ENCODE measurements at regions not wholly inside any gene's neighbourhood (a gene's known extent, or its start where the extent isn't known, plus 50 kb on each side); places are given as distances from the start of the nearest gene placed in this dataset.

DNA sequence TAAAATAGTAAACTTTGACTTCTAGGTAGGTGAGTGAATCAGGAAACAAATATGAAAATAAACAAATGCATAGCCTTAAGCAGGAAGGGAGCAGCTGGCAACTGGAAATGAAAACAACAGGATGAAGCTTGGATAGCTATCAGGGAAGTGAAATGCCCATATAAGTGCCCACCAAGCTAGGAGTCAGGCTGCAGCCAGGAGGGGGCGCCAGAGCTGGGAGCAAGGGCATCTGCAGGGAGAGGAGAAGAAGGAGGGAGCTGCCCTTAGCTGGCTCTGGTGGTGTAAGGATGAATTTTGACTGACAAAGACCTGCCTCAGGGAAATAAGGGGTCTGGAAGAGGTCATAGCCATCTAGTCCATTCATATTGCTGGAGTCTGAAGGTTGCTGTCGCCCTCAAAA, 298.3 kb downstream of the TDRD15 start:
- H3K4me1 ChIP-seq (ENCODE audit: control insufficient read depth, insufficient read depth, low read length), result no peaks in the 10 kb centered on the region
- H3K36me3 ChIP-seq (ENCODE audit: control insufficient read depth, insufficient read depth, low read length, severe bottlenecking), result no peaks in the 10 kb centered on the region
- no peaks in the 10 kb centered on the region for H3K9me3 ChIP-seq (ENCODE audit: control insufficient read depth, low read length)
- no peak overlapping the region for H3K9ac ChIP-seq (ENCODE audit: low read length)
- no peak for DNase-seq (ENCODE audit: low read depth)
- H3K27me3 ChIP-seq (replicated peaks; ENCODE audit: control insufficient read depth, insufficient read depth, low read length), result no peaks in the 10 kb centered on the region
- no peak overlapping the region for H3K4me3 ChIP-seq (ENCODE audit: low read length)

GRCh38 chr2:21422724-21423522, 299.2 kb downstream of the TDRD15 start:
- Histone ChIP-seq H3K9me3 (ENCODE audit: control insufficient read depth, low read length) (no peaks in the 10 kb centered on the region), H3K27me3 (replicated peaks; ENCODE audit: control insufficient read depth, insufficient read depth, low read length) (no peaks in the 10 kb centered on the region), H3K36me3 (ENCODE audit: control insufficient read depth, insufficient read depth, low read length, severe bottlenecking) (no peaks in the 10 kb centered on the region), H3K4me3 (ENCODE audit: low read length) (no peak overlapping the region), H3K9ac (ENCODE audit: low read length) (no peak overlapping the region), H3K4me1 (ENCODE audit: control insufficient read depth, insufficient read depth, low read length) (no peaks in the 10 kb centered on the region)
- DNase-seq (ENCODE audit: low read depth), result no peak

- Histone ChIP-seq H3K9me3 (ENCODE audit: control insufficient read depth, low read length) (no peaks in the 10 kb centered on the region), H3K4me1 (ENCODE audit: control insufficient read depth, insufficient read depth, low read length) (no peaks in the 10 kb centered on the region), H3K9ac (ENCODE audit: low read length) (no peak overlapping the region), H3K36me3 (ENCODE audit: control insufficient read depth, insufficient read depth, low read length, severe bottlenecking) (no peaks in the 10 kb centered on the region), H3K4me3 (ENCODE audit: low read length) (no peak overlapping the region), H3K27me3 (replicated peaks; ENCODE audit: control insufficient read depth, insufficient read depth, low read length) (no peaks in the 10 kb centered on the region)
- no peak for DNase-seq (ENCODE audit: low read depth)
These were observed 300.1 kb downstream of the TDRD15 start for GRCh38 chr2:21423854-21424253.

- H3K27me3 ChIP-seq (replicated peaks; ENCODE audit: control insufficient read depth, insufficient read depth, low read length), result no peaks in the 10 kb centered on the region
- H3K9me3 ChIP-seq (ENCODE audit: control insufficient read depth, low read length), result no peaks in the 10 kb centered on the region
- no peaks in the 10 kb centered on the region for H3K4me1 ChIP-seq (ENCODE audit: control insufficient read depth, insufficient read depth, low read length)
- H3K4me3 ChIP-seq (ENCODE audit: low read length), result no peak overlapping the region
- H3K9ac ChIP-seq (ENCODE audit: low read length), result no peak overlapping the region
- H3K36me3 ChIP-seq (ENCODE audit: control insufficient read depth, insufficient read depth, low read length, severe bottlenecking), result no peaks in the 10 kb centered on the region
- DNase-seq (ENCODE audit: low read depth), result no peak
These were observed 300.6 kb downstream of the TDRD15 start for GRCh38 chr2:21424375-21424774.

DNA sequence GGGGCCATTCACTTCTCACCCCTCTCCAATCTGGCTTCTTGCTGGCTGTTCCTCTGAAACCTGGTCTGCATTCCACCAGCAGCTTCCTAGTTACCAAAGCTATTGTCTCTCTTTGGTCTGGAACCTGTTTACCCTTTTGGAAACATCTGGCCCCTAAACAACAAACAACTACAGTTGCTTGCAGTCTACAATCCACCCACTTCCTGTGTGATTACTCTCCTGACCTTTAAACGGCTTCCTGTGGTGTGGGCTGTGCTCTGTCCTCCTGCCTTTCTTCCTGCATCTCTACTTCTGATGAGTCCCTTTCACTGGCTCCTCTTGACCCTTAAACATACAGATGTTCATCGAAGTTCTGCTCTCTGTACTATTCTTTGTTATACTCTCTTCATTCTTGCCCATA, 303.8 kb downstream of the TDRD15 start:
- DNase-seq (ENCODE audit: low read depth), result no peak
- Histone ChIP-seq H3K4me3 (ENCODE audit: low read length) (no peak overlapping the region), H3K4me1 (ENCODE audit: control insufficient read depth, insufficient read depth, low read length) (no peaks in the 10 kb centered on the region), H3K9ac (ENCODE audit: low read length) (no peak overlapping the region), H3K36me3 (ENCODE audit: control insufficient read depth, insufficient read depth, low read length, severe bottlenecking) (no peaks in the 10 kb centered on the region), H3K9me3 (ENCODE audit: control insufficient read depth, low read length) (no peaks in the 10 kb centered on the region), H3K27me3 (replicated peaks; ENCODE audit: control insufficient read depth, insufficient read depth, low read length) (no peaks in the 10 kb centered on the region)

- H3K4me3 ChIP-seq (ENCODE audit: low read length), result no peak overlapping the region
- no peaks in the 10 kb centered on the region for H3K36me3 ChIP-seq (ENCODE audit: control insufficient read depth, insufficient read depth, low read length, severe bottlenecking)
- H3K4me1 ChIP-seq (ENCODE audit: control insufficient read depth, insufficient read depth, low read length), result no peaks in the 10 kb centered on the region
- H3K9ac ChIP-seq (ENCODE audit: low read length), result no peak overlapping the region
- no peaks in the 10 kb centered on the region for H3K27me3 ChIP-seq (replicated peaks; ENCODE audit: control insufficient read depth, insufficient read depth, low read length)
- no peak for DNase-seq (ENCODE audit: low read depth)
- H3K9me3 ChIP-seq (ENCODE audit: control insufficient read depth, low read length), result no peaks in the 10 kb centered on the region
These were observed 305.0 kb downstream of the TDRD15 start for GRCh38 chr2:21428754-21429153.

DNA sequence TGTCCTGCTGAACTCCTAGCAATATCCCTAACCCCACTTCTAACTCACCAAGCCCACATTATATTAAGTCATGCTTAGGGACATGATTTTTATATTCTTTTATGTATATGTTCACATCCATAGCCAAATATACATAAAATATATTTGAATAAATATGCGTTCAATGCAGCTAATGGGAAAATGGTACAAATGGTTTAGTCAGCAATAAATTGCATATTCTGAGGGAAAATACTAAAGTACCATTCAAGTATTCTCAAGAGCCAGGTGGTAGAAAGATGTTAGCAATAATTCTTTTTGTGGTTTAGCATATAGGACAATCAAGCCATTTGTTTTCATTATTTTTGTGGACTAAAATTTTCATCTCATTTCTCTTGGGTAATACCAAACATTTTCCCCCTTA, 306.0 kb downstream of the TDRD15 start:
- DNase-seq (ENCODE audit: low read depth), result no peak
- Histone ChIP-seq H3K9me3 (ENCODE audit: control insufficient read depth, low read length) (no peaks in the 10 kb centered on the region), H3K4me1 (ENCODE audit: control insufficient read depth, insufficient read depth, low read length) (no peaks in the 10 kb centered on the region), H3K36me3 (ENCODE audit: control insufficient read depth, insufficient read depth, low read length, severe bottlenecking) (no peaks in the 10 kb centered on the region), H3K27me3 (replicated peaks; ENCODE audit: control insufficient read depth, insufficient read depth, low read length) (no peaks in the 10 kb centered on the region), H3K9ac (ENCODE audit: low read length) (no peak overlapping the region), H3K4me3 (ENCODE audit: low read length) (no peak overlapping the region)

- Histone ChIP-seq H3K27me3 (replicated peaks; ENCODE audit: control insufficient read depth, insufficient read depth, low read length) (no peaks in the 10 kb centered on the region), H3K36me3 (ENCODE audit: control insufficient read depth, insufficient read depth, low read length, severe bottlenecking) (no peaks in the 10 kb centered on the region)
These were observed 307.3 kb downstream of the TDRD15 start for GRCh38 chr2:21431078-21431477.

DNA sequence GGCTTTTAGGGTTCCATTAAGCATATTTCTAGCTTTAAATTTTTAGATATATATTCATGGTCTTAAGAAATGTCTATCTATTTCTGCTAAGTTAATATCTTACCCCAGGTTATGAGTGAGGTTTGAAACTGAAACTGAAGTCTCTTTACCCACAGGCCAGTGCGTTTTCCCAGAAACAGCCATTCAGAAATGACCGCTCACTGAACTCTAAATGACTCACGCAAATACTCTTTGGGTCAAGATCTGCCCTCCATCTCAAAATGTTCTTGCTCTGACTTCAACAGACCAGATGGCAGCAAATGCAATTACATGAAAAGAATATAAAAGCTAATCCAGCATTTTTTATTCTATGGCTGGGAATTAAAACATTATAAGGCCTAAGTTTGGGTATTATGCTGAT, 315.2 kb downstream of the TDRD15 start:
- H3K9ac ChIP-seq (ENCODE audit: low read length), result no peak overlapping the region
- no peak overlapping the region for H3K4me3 ChIP-seq (ENCODE audit: low read length)
- H3K36me3 ChIP-seq (ENCODE audit: control insufficient read depth, insufficient read depth, low read length, severe bottlenecking), result no peaks in the 10 kb centered on the region
- H3K27me3 ChIP-seq (replicated peaks; ENCODE audit: control insufficient read depth, insufficient read depth, low read length), result no peaks in the 10 kb centered on the region
- DNase-seq (ENCODE audit: low read depth), result peak; percentile 12
- no peaks in the 10 kb centered on the region for H3K4me1 ChIP-seq (ENCODE audit: control insufficient read depth, insufficient read depth, low read length)
- no peaks in the 10 kb centered on the region for H3K9me3 ChIP-seq (ENCODE audit: control insufficient read depth, low read length)

More at GRCh38 chr2:21431078-21431477, 307.3 kb downstream of the TDRD15 start:
- no peak for DNase-seq (ENCODE audit: low read depth)
- no peak overlapping the region for H3K4me3 ChIP-seq (ENCODE audit: low read length)
- no peak overlapping the region for H3K9ac ChIP-seq (ENCODE audit: low read length)
- H3K4me1 ChIP-seq (ENCODE audit: control insufficient read depth, insufficient read depth, low read length), result no peaks in the 10 kb centered on the region
- no peaks in the 10 kb centered on the region for H3K9me3 ChIP-seq (ENCODE audit: control insufficient read depth, low read length)

DNA sequence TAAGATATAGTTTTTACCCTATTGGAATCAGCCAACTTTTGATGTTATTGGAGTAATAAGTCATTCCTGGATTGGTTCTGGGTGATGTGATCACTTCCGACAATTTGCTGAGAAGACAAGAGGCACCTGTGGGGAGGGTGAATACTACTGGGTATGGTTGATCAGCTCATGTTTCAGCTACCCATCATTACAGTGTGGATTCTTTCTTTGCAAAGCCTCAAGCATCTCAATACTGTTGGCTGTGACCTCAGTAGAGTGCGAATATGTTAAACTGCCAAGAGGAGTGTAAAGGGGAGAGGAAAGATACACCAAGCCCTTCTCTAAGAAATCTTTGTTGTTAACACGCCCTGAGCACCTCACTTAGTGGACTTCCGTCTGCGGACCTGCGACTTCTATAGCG, 317.7 kb downstream of the TDRD15 start:
- H3K27me3 ChIP-seq (replicated peaks; ENCODE audit: control insufficient read depth, insufficient read depth, low read length), result no peaks in the 10 kb centered on the region
- H3K4me1 ChIP-seq (ENCODE audit: control insufficient read depth, insufficient read depth, low read length), result no peaks in the 10 kb centered on the region
- DNase-seq (ENCODE audit: low read depth), result no peak
- H3K36me3 ChIP-seq (ENCODE audit: control insufficient read depth, insufficient read depth, low read length, severe bottlenecking), result no peaks in the 10 kb centered on the region
- no peak overlapping the region for H3K9ac ChIP-seq (ENCODE audit: low read length)
- H3K4me3 ChIP-seq (ENCODE audit: low read length), result no peak overlapping the region
- no peaks in the 10 kb centered on the region for H3K9me3 ChIP-seq (ENCODE audit: control insufficient read depth, low read length)

- Histone ChIP-seq H3K4me1 (ENCODE audit: control insufficient read depth, insufficient read depth, low read length) (no peaks in the 10 kb centered on the region), H3K36me3 (ENCODE audit: control insufficient read depth, insufficient read depth, low read length, severe bottlenecking) (no peaks in the 10 kb centered on the region), H3K9me3 (ENCODE audit: control insufficient read depth, low read length) (no peaks in the 10 kb centered on the region), H3K27me3 (replicated peaks; ENCODE audit: control insufficient read depth, insufficient read depth, low read length) (no peaks in the 10 kb centered on the region), H3K4me3 (ENCODE audit: low read length) (no peak overlapping the region), H3K9ac (ENCODE audit: low read length) (no peak overlapping the region)
- no peak for DNase-seq (ENCODE audit: low read depth)
These were observed 319.8 kb downstream of the TDRD15 start for GRCh38 chr2:21443494-21444105.
